Keratinocyte (primary cell): ENCODE measurements at regions not wholly inside any gene's neighbourhood (a gene's known extent, or its start where the extent isn't known, plus 50 kb on each side); places are given as distances from the start of the nearest gene placed in this dataset.

ENCODE experiments used
- CTCF ChIP-seq, 3 experiments: IDR thresholded peaks in 1 of 3; conservative IDR thresholded peaks in 1 of 3; optimal IDR thresholded peaks in 1 of 3; 2 replicates in 2 of 3; 3 replicates in 1 of 3; pipeline versions ENCODE3 to v1.5.1; 2011; ENCODE audit warnings: low read length in 3 of 3, mild to moderate bottlenecking in 3 of 3, moderate library complexity in 2 of 3, control low read depth in 1 of 3, inconsistent platforms in 1 of 3; ENCODE audit not compliant: insufficient read depth in 2 of 3; ENCODE audit errors: extremely low read depth in 1 of 3
- EZH2 ChIP-seq: IDR thresholded peaks from one replicate; pipeline ENCODE4 v1.6.1; 2012; ENCODE audit warnings: inconsistent platforms, mild to moderate bottlenecking, low read length, moderate library complexity

DNA sequence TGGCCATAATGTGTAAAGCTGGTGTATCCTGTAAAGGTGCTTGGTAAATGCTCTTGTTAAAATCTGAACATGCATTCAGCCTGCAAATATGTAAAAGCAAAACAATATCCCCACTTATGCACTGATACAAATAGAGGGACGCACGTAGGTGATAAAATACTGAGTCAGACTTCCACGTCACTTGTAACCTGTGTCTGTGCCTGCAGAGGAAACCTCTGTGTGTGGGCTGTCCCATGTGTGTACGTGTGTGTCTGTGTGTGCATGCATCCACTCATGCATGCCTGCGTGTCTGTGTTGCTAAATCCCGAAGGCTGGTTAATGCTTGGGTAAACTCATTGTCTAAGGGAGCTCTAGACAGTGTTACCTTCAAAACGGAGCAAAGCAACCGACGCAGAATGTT is 68.9 kb downstream of the KLF6 start:
- TF ChIP-seq CTCF (optimal IDR thresholded peaks at IDR 0.05 in 1 of 3, IDR thresholded peaks at IDR 0.05 in 1 of 3, conservative IDR thresholded peaks at IDR 0.05 in 1 of 3; ENCODE audit: extremely low read depth in 1 of 3, insufficient read depth in 2 of 3, low read length in 3 of 3) (no peak), EZH2 (no peak)
